GM19463 (cell line): ENCODE measurements at regions not wholly inside any gene's neighbourhood (a gene's known extent, or its start where the extent isn't known, plus 50 kb on each side); places are given as distances from the start of the nearest gene placed in this dataset.
"Not testable (repeated sequence)": the region's sequence is repeated elsewhere in the genome, so short reads cannot be mapped to it uniquely, and the experiment has no call there.

Experiments
- ATAC-seq: cut with Tn5 transposase; IDR thresholded peaks from one replicate; pipeline ENCODE4 v1.9.1; 2021; ENCODE audit warnings: mild to moderate bottlenecking, moderate library complexity; ENCODE audit not compliant: unreplicated experiment

DNA sequence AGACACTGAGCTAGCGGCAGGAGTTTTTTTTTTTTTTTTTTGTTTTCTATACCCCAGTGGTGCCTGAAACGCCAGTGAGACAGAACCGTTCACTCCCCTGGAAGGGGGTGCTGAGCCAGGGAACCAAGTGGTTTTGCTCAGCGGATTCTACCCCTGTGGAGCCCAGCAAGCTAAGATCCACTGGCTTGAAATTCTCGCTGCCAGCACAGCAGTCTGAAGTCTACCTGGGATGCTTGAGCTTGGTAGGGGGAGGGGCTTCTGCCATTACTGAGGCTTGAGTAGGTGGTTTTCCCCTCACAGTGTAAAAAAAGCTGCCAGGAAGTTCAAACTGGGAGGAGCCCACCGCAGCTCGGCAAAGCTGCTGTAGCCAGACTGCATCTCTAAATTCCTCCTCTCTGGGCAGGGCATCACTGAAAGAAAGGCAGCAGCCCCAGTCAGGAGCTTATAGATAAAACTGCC is 173.0 kb downstream of the DMAC1 start:
- not testable (repeated sequence) for ATAC-seq

DNA sequence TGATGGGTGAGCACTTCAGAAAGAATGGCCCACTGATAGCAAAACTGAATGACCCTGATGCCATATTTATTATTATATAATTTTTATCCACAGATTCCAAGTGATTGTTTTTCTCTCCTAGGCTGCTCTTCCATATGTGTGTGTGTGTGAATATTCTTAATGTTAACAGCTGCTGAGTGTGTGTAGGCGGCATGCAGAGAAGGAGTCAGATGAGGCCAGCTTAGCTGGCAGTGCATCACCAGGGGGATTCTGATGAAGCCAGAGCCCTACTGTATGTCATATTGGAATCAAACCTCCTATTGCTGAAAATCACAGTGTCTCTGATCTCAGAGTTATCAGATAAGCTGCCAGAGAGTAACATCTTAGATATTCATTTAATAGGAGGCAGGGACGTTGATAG is 177.1 kb downstream of the DMAC1 start:
- ATAC-seq = no peak

- no peak for ATAC-seq
Observed at GRCh38 chr9:7615344-7615743, 184.2 kb downstream of the DMAC1 start.

DNA sequence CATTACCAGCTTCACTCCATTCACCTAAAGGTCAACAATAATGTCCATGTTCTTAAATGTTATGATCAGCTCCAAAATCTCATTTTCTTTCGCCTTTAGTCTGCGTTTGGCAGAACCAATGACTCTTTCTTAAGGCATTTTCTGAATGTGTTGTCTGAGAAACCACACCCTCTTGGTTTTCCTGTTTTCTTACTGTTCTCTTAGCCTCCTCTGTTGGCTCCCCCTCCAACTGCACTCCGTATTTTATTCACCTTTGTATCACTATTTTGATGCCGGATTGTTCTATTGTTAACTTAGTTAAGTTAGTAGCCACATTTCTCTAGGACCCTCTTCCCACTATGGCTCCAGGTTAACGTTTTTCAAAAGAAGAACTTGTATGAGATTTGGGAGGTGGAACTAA is 185.6 kb downstream of the DMAC1 start:
- ATAC-seq = no peak

DNA sequence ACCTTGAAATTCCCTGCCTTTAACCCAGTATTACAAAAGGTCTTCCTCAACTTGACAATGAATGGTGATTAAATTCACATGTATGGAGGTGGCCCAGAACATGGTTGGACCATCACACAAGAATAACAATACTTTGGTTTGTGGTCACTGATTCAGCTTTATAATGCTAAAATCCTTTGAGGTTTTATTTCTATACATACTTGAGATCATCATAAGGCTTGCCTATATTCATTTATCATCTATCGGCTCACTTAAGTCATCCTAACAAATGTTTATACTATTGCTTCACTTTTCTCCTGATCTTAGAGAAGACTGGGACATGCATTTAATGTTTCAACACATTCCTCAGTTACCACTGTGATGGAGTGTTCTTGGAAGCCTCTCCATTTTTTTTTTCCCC is 191.3 kb downstream of the DMAC1 start:
- ATAC-seq = no peak

DNA sequence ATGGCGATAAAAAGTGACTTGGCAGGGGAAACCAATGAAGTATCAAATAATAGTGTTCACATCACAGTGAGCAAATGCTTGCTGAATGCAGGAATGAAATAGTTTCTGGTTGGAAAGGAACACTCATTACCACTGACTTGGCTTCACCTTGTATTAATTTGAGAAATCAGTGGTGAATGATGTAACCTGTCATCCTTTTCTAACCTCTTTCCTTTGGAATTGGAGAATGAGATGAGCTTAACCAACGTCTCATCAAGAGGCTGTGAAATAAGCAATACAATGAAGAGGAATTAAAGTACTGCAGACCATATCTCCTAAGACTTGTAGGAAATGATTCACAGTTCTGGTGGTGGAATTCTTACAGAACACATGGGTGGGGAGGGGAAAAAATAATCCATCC is 192.2 kb downstream of the DMAC1 start:
- ATAC-seq = no peak

- no peak for ATAC-seq
Observed at GRCh38 chr9:7606591-7606990, 193.0 kb downstream of the DMAC1 start.

DNA sequence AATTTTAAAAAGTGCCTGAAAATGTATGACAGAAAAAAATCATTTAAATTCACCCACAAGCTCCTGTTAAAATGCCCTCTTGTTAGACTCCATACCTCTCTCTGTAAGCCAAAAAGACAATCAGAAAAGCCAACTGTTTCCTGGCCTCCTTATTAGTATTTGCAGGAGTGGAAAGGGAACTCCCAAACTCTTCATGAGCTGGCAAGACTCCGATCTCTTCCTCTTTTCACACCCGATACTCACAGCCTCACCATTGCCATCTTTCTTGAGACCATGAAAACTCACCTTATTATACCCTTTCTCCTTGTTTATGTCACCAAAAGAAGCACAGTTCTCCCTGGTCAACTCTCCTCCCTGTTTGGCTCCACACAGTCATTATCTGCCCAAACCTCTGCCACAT is 197.8 kb downstream of the DMAC1 start:
- no peak for ATAC-seq

GRCh38 chr9:7597716-7598115 is 201.9 kb downstream of the DMAC1 start:
- no peak for ATAC-seq

DNA sequence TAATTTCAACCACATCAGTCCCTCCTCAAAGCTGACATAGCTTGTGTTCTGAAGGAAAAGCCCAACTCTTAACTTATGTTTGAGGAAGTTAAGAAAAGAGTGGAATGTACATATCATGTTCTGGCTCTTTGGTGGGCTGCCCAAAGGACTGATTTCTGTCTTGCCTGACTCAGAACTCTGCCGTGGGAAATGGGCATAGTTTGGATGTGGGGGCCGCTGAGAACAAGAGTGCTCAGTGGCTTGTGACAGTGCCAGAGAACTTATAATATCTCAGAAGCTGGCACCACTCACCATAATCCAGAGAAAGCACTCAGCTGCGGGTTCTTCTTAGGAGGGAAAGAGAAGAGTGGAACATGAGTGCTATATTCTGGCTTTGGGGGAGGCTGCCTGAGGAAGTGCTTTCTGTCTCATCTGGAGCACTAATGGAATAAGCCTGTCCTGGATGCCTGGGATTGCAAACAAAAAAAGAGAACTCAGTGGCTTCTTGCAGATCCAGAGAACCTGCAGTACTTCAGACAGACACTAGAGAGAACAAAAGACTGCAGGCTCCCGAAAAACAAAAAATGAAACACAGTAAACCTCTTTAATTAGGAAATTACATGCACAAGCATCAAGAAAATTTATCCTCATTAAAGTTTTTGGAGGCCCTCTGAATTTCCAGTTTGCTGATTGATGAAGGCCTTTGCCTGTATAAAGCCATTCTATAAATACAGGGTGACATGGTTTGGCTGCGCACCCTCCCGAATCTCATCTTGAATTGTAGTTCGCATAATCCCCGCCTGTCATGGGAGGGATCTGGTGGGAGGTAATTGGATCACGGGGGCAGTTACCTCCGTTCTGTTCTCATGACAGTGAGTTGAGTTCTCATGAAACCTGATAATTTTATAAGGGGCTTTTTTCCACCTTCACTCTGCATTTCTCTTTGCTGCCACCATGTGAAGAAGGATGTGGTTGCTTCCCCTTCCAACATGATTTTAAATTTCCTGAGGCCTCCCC is 207.0 kb downstream of the DMAC1 start:
- ATAC-seq = no peak

DNA sequence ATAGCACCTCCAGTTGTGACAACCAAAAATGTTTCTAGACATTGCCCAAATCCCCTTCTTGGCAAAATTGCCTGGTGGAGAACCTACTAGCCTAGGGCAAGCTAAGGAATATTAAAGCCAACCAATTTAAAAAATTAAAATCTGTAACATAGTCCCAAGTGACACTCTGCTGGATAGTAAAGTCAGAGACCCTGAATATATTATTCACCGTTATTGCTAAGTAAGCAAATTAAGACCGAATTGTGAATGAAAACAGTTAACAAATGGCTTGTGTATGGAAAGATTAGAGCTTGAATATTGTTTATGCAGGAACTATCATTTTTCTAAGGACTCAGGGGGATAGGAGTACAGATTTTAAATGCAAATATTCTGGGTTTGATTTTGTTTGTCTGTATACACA is 208.1 kb downstream of the DMAC1 start:
- ATAC-seq = no peak

DNA sequence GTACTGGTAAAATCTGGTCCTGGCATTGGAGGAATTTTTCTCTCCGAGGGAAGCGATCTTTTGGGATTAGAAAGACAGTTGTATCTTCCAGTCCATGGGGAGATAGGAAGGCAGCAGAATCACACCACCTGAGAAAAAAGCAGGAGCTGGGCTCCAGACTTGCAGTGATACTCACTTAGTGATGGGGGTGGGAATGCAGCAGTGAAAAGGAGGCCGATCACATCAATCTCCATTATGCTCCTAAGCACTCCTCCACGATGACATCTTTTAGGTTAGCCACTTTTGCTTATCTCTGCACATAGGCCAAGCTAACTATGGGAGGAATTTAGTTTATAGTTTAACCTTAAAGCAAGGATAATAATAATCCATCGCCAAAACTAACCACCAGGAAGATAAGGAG is 219.0 kb downstream of the DMAC1 start:
- no peak for ATAC-seq

DNA sequence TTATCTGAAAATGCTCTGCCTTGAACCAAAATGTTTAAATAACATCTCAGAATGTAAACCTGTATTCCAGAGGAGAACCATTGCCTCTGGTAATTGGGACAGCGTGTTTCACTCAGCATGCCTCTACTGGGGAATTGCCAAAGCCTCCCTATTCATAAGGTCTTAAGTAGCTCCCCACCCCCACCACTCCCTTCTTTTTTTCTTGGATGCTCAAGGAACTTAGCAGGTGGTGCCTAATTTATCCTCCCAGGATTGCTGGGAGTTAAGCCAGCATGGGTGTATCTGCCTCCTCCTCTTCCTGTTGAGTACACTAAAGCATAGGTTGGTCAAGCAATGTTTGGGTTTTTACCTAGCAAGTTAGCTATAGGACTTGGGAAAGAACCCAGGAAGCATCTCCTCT is 220.2 kb downstream of the DMAC1 start:
- ATAC-seq = no peak

DNA sequence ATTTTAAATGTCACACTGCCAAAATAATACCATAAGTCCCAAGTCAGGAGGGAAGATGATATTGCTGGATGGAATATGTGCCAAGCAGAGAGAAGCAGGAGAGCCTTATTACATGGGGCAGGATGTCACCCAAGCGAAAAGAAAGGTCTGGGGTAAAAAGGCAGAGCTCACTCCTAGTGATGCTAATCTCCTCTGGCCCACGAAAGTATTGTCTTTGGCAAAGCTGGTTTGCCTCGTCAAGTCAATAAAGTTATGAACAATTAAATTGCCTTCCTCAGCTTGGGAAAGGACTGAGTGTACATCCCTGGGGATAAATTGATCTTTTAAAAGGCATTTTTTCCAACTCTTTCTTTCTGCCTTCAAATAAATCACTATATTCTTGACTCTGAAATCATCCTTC is 220.6 kb downstream of the DMAC1 start:
- ATAC-seq = no peak

DNA sequence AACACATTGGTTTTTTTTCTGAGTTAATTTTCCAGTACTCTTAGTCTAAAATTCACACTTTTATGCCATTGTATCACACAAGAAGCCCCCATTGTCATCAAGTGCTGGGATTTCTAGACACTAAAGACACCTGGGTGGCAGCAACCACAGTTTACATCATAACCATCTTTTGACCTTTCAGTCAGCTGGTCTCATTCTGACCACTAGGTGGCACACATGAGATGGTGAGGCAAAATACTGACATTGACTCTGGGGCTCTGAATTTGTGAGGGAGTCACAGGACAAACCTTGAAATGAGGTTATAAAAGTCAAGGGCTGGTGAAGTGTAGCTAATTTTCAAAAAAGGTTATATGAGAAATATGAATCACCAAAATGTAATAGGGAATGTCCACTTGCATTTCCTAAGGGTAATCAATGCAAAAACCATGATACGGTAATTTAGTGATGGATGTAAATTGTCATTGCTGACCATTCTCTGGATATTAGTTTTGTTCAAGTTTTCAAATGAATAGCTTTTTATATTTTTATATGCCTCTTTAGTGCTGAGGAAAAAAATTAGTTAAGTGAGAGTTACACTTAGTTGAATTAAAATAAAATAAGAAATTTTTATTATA is 229.4 kb downstream of the DMAC1 start:
- ATAC-seq = peak; percentile 84

DNA sequence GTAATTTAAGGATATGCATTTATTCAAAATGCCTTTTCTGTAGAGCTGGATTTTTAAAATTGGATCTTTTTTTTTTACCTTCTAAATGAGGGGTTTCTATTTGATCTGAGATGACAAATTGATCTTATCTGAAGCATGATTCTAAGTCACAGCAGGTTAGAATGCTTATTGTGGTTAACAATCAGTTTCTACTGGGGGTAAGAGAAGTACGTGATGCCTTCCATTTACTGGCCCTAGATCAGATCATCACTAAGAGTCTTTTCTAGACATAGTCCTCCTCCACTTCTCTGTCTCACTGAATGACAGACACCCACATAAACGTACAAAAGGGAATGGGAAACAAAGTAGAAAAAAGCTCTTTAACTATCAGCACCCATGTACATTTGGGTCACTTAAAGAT is 231.9 kb downstream of the DMAC1 start:
- no peak for ATAC-seq

DNA sequence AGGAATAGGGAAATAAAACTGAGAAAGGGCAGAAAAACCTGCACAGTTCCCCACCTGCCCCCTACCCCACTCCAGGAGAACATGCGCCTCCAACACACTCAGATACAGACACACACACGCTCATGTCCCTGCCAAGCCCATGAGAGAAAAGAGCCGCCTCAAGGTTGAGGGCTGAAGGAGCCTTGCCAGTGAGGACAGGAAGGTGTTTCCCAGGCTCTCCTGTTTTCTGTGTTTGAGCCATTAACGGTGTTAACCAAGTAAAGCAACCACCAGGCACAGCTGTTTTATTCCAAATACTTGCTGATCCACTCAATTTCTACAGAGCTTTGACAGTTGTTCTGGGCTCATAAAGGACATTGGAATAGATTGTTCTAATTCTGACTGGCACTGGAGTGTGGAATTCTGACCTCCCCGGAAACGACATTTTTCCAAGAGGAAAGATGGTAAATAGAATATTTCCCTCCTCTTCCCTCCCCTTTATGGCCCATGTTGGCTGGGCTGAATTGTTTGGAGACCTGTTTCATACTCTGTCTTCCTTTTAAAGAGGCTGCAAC is 238.0 kb downstream of the DMAC1 start:
- no peak for ATAC-seq

DNA sequence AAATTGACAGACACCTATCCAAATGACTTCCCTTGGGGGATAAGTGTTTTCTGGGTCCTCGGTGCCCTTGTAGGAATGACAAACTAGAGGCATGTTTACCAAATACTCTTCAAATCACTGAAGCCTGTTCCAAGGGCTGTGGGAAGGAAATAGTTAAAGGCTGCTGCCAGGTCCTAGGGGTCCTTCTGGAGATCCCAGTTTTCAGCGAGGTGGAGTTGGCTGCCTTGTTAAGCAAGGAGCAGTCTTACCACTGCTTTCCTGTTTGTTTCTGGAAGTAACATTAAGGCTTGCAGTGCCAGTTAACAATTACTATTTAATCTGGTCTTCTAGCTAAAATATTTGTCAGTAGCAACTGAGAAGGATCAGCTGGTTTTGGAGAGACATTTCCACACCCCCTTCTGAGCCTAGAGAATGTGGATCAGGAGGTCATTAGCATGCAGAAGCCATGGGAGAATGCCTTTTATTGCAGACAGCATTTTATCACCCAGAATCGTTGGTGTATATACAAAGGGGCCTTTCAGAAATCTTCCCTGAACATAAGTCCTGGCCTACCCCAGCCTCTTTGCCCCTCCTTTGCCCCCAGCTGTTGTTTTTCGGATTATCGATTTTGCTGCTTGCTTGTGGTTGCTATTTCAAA is 238.8 kb downstream of the DMAC1 start:
- no peak for ATAC-seq

GRCh38 chr9:7554699-7555098 is 244.9 kb downstream of the DMAC1 start:
- ATAC-seq = no peak

- ATAC-seq = not testable (repeated sequence)
Observed at GRCh38 chr9:7552706-7553105, 246.9 kb downstream of the DMAC1 start.

- ATAC-seq = no peak
Observed at GRCh38 chr9:7549249-7549648, 250.3 kb downstream of the DMAC1 start.
